Transverse colon (tissue), 4 donors: ENCODE measurements at regions not wholly inside any gene's neighbourhood (a gene's known extent, or its start where the extent isn't known, plus 50 kb on each side); places are given as distances from the start of the nearest gene placed in this dataset.
"Not testable (repeated sequence)": the region's sequence is repeated elsewhere in the genome, so short reads cannot be mapped to it uniquely, and the experiment has no call there.

Experiments
- DNase-seq: peaks from one replicate; pipeline ENCODE4 v3.0.0-alpha.2; 2019
- H3K27ac ChIP-seq, 4 donors: fragments of 200-600 bp; sonication (generic); 2 replicates each; pipeline ENCODE4 v1.5.1; 2016 to 2018; ENCODE audit warnings: inconsistent platforms in 4 of 4
- H3K27me3 ChIP-seq: fragments of 200-600 bp; sonication (generic); 2 replicates; pipeline ENCODE4 v1.5.1; 2017; ENCODE audit warnings: inconsistent platforms
- H3K36me3 ChIP-seq, 4 donors: fragments of 200-600 bp; sonication (generic); 2 replicates each; pipeline ENCODE4 v1.5.1; 2017 to 2019; ENCODE audit warnings: inconsistent platforms in 4 of 4
- H3K4me1 ChIP-seq, 4 donors: fragments of 200-600 bp; sonication (generic); 2 replicates each; pipeline ENCODE4 v1.5.1; 2017 to 2020; ENCODE audit warnings: inconsistent platforms in 4 of 4
- H3K4me3 ChIP-seq, 4 donors: fragments of 200-600 bp; sonication (generic); 1 replicate in 1 of 4; 2 replicates in 3 of 4; pipeline versions ENCODE4 v1.5.1 to v1.6.1; 2017 to 2019; ENCODE audit warnings: inconsistent platforms in 4 of 4
- H3K9me3 ChIP-seq, 2 donors: fragments of 200-600 bp; sonication (generic); 2 replicates each; pipeline ENCODE4 v1.5.1; 2017 to 2019; ENCODE audit warnings: inconsistent platforms in 2 of 2
- CTCF ChIP-seq, 5 experiments: fragments of 200-600 bp in 3 of 5; fragments of 450-650 bp in 2 of 5; sonication (generic) in 3 of 5; IDR thresholded peaks; 1 replicate in 2 of 5; 2 replicates in 3 of 5; pipeline ENCODE4 v1.5.1; 2016 to 2017; ENCODE audit warnings: antibody characterized with exemption in 5 of 5, inconsistent platforms in 3 of 5, mild to moderate bottlenecking in 2 of 5, moderate library complexity in 1 of 5
- EP300 ChIP-seq: sonication (generic); formaldehyde crosslinking; IDR thresholded peaks from one replicate; pipeline ENCODE4 v1.6.1; 2017; ENCODE audit warnings: antibody characterized with exemption, low read depth
- POLR2A ChIP-seq: fragments of 450-650 bp; IDR thresholded peaks from one replicate; pipeline ENCODE4 v1.6.1; 2016; ENCODE audit warnings: antibody characterized with exemption, mild to moderate bottlenecking, moderate library complexity
- POLR2AphosphoS5 ChIP-seq, 3 donors: sonication (generic); formaldehyde crosslinking; IDR thresholded peaks; one replicate each; pipeline ENCODE4 v1.6.1; 2016; ENCODE audit warnings: antibody characterized with exemption in 3 of 3
- WGBS, 2 donors: methylation state at CpG; one replicate each; pipeline ENCODE4 v1.1.5; 2018; ENCODE audit warnings: low coverage in 1 of 2; 5-methylcytosine and 5-hydroxymethylcytosine counted together
- in situ Hi-C, 4 donors: fragments of 200-750 bp; cut with MboI; loops; one replicate each; pipeline versions ENCODE4 v1.15.0 to v1.15.1; 2017; ENCODE audit warnings: low sequenced_read_pairs in 3 of 4, low pct_ligation_motif_present in 1 of 4, low pct_unique_long_range_greater_than_20kb in 1 of 4
- intact Hi-C: fragments of 100-400 bp; cut with DNase I; formaldehyde crosslinking; loops from one replicate; pipeline ENCODE4 v1.15.1; 2023; ENCODE audit warnings: low total_unique reads

- TF ChIP-seq CTCF (IDR thresholded peaks at IDR 0.05) (no peak), EP300 (no peak), POLR2AphosphoS5 (IDR thresholded peaks at IDR 0.05) (no peak), POLR2A (no peak)
- Histone ChIP-seq H3K4me1 (no peaks in the 10 kb centered on the region), H3K9me3 (no peaks in the 10 kb centered on the region), H3K4me3 (no peak overlapping the region), H3K36me3 (no peaks in the 10 kb centered on the region), H3K27ac (no peak overlapping the region), H3K27me3 (no peaks in the 10 kb centered on the region)
- intact Hi-C loops: no loop called here
- in situ Hi-C loops: no loop called here
- no peak for DNase-seq
These were observed 513.8 kb downstream of the RPL10L start for GRCh38 chr14:46137786-46138185.

GRCh38 chr14:46136456-46136855 lies 515.1 kb downstream of the RPL10L start:
- Histone ChIP-seq H3K36me3 (no peaks in the 10 kb centered on the region), H3K9me3 (no peaks in the 10 kb centered on the region), H3K27ac (no peak overlapping the region), H3K27me3 (no peaks in the 10 kb centered on the region), H3K4me1 (no peaks in the 10 kb centered on the region), H3K4me3 (no peak overlapping the region)
- in situ Hi-C loops: no loop called here
- no peak for DNase-seq
- intact Hi-C loops: no loop called here
- WGBS, 2 donors: 78% methylated on average over 1 of the region's 1 CpG
- TF ChIP-seq EP300 (no peak), POLR2A (no peak), CTCF (IDR thresholded peaks at IDR 0.05) (no peak), POLR2AphosphoS5 (IDR thresholded peaks at IDR 0.05) (no peak)

GRCh38 chr14:46108228-46108627 lies 543.4 kb downstream of the RPL10L start:
- no peaks in the 10 kb centered on the region for H3K36me3 ChIP-seq
- H3K4me3 ChIP-seq: no peak overlapping the region
- intact Hi-C loops: no loop called here
- H3K9me3 ChIP-seq: peaks cover 5 to 8% of the 10 kb centered on the region in 2 donors
- WGBS, 2 donors: 79% methylated on average over 2 of the region's 2 CpGs; no CpG with 5 or more reads in 1 of the 2 donors
- DNase-seq: no peak
- no peaks in the 10 kb centered on the region for H3K27me3 ChIP-seq
- TF ChIP-seq POLR2A (no peak), CTCF (IDR thresholded peaks at IDR 0.05) (no peak), POLR2AphosphoS5 (IDR thresholded peaks at IDR 0.05) (no peak), EP300 (no peak)
- no peaks in the 10 kb centered on the region for H3K4me1 ChIP-seq
- no peak overlapping the region for H3K27ac ChIP-seq
- in situ Hi-C loops: no loop called here

GRCh38 chr14:46100901-46101300 lies 550.7 kb downstream of the RPL10L start:
- in situ Hi-C loops, H3K4me3 ChIP-seq, H3K4me1 ChIP-seq, H3K27me3 ChIP-seq, H3K27ac ChIP-seq, DNase-seq, intact Hi-C loops, H3K9me3 ChIP-seq, H3K36me3 ChIP-seq: not testable (repeated sequence)
- 87% methylated on average over 8 of the region's 8 CpGs; no CpG with 5 or more reads in 1 of the 2 donors for WGBS, 2 donors

- peaks cover 0 to 2% (median 0%) of the 10 kb centered on the region in 4 donors for H3K4me1 ChIP-seq
- intact Hi-C loops (no loop called here), in situ Hi-C loops (no loop called here)
- WGBS, 2 donors: 73 to 74% methylated on average over 3 of the region's 3 CpGs
- no peaks in the 10 kb centered on the region for H3K27me3 ChIP-seq
- H3K9me3 ChIP-seq: no peaks in the 10 kb centered on the region
- H3K36me3 ChIP-seq: no peaks in the 10 kb centered on the region
- no peak overlapping the region for H3K4me3 ChIP-seq
- no peak overlapping the region for H3K27ac ChIP-seq
- no peak for DNase-seq
- no peak for TF ChIP-seq CTCF (IDR thresholded peaks at IDR 0.05)
- no peak for TF ChIP-seq EP300
- TF ChIP-seq POLR2A: no peak
- TF ChIP-seq POLR2AphosphoS5 (IDR thresholded peaks at IDR 0.05): no peak
These were observed 559.8 kb downstream of the RPL10L start for GRCh38 chr14:46091819-46092218.
